ENCODE measurements at regions not wholly inside any gene's neighbourhood (a gene's known extent, or its start where the extent isn't known, plus 50 kb on each side); places are given as distances from the start of the nearest gene placed in this dataset.

DNA sequence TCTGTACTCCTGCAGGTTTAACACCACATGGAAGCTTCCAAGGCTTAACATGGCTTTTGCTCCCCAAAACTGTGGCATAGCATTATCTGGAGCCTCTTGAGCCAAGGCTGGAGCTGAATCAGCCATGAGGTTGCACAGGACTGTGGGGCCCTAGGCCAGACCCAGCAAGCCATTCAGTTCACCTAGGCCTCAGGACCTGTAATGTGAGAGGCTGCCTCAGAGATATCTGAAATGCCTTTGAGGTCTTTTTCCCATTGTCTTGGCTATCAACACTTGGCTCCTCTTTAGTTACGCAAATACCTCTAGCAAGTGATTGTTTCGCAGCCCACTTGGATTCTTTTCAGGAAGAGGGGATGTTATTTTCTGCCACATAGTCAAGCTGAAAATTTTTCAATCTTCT, 72.0 kb downstream of the VPREB1 start:
- TF ChIP-seq, protein P1, sequence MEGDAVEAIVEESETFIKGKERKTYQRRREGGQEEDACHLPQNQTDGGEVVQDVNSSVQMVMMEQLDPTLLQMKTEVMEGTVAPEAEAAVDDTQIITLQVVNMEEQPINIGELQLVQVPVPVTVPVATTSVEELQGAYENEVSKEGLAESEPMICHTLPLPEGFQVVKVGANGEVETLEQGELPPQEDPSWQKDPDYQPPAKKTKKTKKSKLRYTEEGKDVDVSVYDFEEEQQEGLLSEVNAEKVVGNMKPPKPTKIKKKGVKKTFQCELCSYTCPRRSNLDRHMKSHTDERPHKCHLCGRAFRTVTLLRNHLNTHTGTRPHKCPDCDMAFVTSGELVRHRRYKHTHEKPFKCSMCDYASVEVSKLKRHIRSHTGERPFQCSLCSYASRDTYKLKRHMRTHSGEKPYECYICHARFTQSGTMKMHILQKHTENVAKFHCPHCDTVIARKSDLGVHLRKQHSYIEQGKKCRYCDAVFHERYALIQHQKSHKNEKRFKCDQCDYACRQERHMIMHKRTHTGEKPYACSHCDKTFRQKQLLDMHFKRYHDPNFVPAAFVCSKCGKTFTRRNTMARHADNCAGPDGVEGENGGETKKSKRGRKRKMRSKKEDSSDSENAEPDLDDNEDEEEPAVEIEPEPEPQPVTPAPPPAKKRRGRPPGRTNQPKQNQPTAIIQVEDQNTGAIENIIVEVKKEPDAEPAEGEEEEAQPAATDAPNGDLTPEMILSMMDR (conservative IDR thresholded peaks at IDR 0.05 in 1 of 2, IDR thresholded peaks at IDR 0.05 in 1 of 2; ENCODE audit: low read depth in 1 of 2, low read length in 2 of 2), result no peak
- no peak for TF ChIP-seq EZH2 (IDR thresholded peaks at IDR 0.05; ENCODE audit: low read length, missing control alignments)

Data from fibroblast of lung (primary cell).